Inferior parietal cortex (tissue), 1 donor: ENCODE measurements at regions not wholly inside any gene's neighbourhood (a gene's known extent, or its start where the extent isn't known, plus 50 kb on each side); places are given as distances from the start of the nearest gene placed in this dataset.
A peak's percentile ranks its signal among the peaks of the same experiment; 100 is the strongest.

ENCODE experiments used
- DNase-seq: peaks from one replicate; pipeline ENCODE4 v3.0.0-alpha.2; 2016; ENCODE audit errors: extremely low spot score

DNA sequence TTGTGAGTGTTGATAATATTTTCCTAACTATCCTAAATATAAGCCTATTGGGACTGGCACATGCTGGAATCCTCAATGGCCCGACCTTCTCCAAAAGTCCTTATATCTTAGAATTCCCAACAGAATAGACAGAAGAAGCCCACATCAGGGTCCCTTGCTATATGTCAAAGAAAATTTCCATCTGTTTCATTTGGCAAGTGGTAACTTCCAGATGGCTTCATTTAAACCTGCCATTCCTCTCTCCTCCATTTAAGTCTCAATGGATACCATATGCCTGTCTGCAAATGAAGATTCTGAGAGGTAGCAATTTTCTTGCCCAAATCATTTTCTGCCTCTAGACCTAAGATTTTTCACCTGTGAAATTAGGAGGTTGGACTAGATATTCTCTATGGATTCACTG is 73.1 kb upstream of the KCNA4 start:
- DNase-seq = no peak

DNA sequence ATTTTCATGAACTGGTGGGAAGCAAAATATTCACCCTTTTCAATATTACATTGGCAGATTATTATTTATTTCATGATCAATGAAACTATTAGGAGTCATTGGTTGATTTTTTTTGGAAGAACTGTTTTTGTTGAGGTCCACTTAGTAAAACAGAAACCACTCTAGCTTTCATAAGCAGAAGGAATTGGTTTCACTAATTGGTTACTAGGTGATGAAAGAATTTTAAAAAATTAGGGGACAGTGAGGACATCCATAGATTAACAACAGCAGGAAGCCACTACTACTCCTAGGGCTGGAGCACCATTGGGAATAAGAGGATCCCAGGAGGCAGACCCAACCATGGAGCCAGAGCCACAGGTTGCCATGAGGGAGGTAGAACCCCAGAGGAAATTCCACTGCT is 74.4 kb upstream of the KCNA4 start:
- no peak for DNase-seq

DNA sequence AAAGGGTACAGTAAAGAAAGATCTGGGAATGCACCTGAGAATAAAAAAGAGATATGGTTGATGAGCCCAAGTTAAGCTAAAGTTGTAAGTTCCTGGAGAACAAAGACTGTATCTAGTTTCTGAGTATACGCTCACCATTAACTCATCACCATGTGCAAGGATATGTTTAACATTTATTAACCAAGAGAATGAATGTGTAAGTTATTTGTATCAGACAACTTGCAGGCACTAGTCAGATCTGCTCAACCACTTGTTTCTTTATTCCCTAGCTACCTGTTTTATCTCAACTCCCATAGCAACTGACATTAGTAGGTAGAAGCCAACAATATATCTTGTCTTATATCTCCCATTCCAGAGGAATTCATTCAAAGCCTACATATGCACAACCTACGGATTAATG is 74.9 kb upstream of the KCNA4 start:
- DNase-seq = no peak

DNA sequence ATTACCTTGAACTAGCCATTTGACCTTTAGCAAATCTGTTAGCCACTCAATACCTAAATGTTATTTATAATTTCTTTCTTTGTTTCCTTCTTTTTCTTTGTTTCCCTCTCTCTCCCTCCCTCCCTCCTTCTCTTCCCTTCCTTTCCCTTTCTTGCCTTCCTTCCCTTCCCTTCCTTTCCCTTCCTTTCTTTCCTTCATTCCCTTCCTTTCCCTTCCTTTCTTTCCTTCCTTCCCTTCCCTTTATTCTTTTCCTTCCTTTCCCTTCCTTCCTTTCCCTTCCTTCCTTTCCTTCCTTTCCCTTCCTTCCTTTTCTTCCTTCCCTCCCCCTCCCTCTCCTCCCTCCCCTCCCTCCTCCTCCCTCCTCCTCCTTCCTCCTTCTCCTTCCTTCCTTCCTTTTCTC is 75.7 kb upstream of the KCNA4 start:
- no peak for DNase-seq

DNA sequence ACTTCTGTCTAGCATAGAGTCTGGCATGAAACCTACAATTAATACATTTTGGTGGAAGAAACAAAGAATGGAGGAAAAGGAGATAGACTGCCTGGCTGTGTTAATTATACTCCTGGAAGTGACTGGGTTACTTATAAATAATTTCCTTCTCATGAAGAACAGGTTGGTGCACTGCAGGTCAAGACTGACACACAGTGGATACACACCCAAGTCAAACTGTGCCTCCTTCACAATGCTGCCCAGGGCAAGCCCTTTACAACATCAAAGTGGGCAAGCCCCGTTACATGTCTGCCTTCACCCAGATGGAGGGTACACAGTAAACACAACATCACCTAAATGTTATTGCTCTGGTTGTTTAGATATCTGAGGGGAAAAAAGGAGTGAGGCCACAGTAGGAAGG is 83.7 kb upstream of the KCNA4 start:
- DNase-seq = no peak

DNA sequence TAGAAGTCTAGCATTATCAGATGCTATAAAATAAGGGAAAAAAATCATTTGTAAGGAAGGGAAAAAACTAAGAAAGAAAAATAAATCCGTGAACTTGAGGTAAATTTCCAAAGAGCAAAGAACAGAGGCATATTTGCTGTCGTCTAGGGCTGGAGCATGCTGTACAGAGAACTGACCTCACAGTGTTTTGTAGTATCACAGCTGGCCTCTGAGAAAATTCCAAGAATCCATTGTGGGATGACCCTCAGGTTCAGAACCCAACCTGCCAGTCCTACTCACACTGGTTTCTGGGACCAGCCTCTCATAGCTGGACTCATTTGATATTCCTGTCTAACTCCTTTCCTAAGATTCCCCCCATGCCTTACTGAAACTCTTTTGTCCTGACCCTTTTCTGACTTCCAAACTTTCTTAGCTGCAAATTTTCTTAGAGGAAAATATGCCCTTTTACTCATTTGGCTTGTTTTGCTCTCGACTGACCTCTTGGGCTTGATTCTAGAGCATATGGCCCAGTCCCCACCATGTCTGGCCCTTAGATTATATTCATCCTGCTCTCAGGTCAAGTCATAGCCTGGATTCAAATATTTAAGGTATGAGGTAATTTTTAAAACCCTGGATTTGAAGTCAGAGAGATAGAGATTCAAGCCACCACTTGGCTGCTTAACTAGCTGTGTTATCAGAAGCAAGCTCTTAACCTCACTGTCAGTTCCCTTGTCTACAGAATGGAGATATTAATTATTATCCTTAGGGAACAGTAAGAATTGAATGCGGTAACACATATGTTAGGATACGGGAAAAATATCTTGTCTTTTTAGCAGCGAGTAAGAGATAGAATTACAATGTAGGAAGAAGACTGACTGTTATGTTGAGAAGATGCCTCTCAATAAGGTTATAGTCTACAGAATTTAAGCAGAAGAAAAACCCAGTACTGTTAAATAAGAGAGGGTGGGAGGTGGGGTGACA is 89.7 kb upstream of the KCNA4 start:
- no peak for DNase-seq

DNA sequence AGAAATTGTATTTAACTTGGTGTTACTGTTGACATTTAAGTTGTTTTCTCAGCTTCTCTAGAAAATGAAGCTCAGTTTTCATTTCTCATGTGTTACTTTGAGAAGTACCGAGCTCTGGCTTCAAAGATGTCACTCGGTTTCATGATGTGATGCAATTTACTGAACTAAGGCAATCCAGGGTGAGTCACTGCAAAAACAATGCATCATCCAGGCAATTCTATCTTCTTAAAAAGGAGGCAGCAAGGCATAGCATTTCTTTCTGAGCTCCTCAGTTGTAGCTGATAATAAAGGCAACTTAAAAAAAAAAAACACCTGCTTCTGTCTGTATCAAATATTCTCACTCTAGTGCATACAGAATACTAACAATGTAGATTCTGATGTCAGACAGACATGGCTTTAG is 91.1 kb upstream of the KCNA4 start:
- DNase-seq = no peak

DNA sequence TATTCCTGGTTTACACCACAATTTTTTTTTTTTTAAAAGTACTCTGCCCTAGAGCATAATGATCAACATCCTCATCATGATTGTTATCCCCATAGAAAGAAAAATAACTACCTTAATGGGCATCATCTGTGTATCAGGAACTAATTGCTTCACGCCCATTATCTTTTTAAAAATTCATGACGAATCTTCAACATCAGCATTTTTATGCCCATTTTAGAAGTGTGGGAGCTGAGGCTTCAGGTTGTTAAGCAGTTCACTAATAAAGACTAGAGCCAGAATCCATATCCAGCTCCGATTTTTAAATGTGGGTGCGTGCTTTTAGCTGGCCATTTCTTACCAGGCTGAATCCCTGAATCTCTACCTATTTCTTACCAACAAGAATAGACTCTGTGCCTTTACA is 92.9 kb upstream of the KCNA4 start:
- DNase-seq = no peak

DNA sequence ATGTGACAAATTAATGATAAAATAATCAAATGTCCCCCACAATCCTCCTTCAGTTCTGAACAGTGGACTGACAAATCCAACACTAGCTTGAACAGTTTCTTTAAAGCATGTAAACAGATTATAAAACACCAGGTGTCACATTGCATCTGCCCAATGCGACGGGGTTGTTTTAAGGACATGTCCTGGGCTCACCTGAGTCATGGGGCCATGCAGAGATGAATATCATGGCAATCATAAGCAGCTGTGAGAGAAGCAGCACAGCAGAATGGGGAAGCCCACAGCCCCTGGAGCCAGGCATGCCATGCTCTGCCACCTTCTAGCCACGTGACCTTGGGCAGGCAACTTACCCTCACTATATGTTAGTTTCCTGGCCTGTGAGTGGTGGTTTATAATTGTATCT is 93.9 kb upstream of the KCNA4 start:
- DNase-seq = no peak

DNA sequence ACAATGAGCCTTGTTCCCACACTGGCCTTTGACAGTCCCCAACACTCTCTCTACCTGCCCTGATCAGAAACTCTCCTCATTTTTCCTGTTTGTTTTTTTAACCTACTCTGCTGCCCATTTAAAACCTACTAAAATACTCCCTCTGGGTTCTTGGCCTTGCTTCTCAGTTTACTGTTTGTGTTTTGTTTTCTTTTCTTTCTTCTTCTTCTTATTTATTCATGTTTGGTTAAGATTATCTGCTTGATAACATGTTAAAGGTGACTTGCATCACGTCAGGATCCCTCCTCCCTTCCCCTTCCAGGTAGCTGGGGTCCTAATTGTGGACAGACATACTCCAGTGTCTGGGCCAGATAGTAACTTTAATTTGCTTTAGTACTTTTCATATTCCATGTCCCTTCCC is 95.0 kb upstream of the KCNA4 start:
- DNase-seq = no peak

DNA sequence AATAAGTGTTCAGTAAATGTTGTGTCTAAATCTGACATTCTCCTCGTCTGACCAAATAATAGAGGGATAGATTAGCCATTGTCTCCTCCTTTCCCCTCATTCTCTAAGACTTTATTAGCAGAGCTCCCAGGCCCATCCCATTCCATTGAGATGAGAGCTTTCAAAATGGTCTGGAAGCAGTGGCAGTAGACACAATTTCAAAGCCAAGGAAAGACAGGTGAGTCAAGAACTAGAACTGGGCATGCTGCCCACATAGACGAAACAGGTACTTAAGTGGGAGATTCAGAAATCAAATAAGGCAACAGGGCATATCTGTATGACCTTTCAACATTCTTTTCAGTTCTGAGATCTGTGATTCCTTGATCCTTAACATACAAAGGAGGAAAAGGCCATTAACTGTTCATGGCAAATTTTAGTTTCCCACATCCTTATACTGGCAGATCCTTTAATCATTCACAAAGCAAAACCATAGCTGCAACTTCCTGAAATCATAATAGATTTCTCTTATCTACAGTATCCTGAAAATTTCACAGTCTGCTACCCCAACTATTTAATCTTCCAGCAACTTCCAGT is 96.6 kb upstream of the KCNA4 start:
- DNase-seq = no peak

DNA sequence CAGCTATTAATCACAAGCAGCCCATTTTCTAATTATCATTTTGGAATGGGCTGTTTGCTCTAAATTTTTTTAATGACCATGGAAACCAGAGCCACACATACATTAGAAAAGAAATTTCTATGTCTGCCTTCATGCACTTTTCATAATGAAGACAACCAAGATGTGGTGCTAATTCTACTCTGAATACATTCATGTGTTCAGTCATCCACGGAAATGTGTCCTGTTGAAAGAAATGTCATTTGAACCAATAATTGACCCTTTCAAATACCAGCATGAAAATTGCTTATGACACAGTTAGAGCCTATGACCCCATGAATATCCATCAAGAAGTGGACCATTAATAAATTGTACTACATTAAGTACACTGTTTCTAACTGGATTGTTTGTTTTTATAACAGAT is 99.7 kb upstream of the KCNA4 start:
- DNase-seq = no peak

DNA sequence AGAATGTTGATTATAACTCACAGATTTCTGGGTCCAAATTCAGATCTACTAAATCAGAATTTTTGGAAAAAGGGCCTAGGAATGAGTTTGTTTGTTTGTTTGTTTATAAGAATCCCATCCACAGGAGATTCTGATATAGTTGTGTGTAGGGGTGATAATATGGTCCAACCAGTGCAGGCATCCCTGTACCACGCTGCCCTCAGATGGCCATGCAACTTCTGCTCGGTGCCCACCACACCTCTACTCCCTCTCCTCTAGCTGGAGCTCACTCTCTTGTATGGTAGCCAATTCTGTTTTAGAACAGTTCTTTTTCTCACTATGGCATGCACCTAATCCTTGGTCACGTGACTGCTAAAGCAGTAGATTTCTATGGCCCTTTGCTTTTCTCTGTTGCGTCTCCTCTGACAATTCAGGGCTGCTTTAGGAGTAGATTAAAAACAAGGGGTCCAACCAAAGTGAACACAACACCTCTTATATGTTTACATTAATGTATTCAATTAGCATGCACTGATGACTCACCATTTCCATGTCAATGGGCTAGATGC is 103.3 kb upstream of the KCNA4 start:
- no peak for DNase-seq

DNA sequence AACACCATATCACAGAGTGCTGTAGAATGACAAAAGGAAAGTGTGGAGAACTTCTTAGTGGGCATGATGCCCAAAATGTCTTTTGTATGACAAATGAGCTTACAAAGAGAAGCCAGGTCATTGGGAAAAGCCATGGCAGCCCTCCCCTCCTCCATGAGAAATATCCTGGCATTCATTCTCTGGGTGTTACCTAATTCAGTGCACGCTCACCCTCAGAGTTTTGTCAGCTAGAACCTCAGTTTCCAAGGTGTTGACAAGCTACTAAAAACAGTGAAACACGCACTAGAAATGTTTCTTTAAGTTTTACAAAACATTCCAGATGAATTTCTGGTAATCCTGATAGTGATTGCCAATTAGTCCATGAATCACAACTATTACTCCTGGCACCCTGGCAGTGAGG is 105.4 kb upstream of the FSHB start:
- no peak for DNase-seq

DNA sequence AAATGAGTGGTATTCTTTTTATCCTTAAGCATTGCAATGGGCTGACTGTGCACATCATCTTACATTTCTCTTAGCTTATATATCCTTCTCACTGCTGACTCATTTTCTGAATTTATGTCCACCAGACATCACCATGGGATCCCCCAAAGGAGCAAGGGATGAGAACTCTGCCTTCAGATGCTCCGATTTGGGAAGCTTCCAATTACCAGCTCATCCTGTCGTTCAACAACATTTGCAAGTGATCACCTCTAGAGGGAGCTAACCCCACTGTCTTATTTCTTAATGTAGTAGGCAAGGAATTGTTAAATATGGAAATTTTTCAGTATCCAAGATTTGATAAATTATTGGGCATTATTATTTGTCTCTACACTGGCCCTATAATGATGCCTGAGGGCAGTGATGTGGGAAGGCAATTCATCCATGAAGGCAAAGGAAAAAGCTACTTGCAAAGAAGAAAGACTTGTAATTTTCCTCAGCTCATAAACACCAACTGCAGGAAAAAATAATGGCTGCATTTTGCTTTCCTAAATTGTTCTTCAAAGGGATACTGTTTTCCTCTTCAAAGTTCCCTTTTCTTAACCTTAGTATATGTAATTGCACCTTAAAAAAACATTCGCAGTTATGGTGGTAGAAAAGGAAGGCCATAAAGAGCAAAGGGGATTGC is 102.4 kb upstream of the FSHB start:
- peak; percentile 32 for DNase-seq

DNA sequence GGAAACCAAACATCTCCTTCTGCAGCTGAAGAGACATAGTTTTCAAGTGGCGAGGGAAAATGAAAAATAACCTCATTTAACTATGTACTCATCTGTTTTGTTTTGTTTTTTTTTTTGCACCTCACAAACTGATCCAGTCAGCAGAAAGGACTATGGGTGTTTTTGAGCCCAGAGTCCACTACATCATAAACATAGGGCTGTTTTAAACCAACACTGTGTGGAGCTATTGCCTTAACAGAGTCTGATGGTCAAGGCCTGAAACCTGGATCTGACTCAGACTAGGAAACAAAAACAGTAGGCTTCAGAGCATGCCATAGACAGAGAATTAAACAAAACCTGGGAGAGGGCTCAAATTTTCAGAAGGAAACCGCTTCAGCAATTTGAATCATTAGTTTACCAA is 99.3 kb upstream of the FSHB start:
- no peak for DNase-seq

DNA sequence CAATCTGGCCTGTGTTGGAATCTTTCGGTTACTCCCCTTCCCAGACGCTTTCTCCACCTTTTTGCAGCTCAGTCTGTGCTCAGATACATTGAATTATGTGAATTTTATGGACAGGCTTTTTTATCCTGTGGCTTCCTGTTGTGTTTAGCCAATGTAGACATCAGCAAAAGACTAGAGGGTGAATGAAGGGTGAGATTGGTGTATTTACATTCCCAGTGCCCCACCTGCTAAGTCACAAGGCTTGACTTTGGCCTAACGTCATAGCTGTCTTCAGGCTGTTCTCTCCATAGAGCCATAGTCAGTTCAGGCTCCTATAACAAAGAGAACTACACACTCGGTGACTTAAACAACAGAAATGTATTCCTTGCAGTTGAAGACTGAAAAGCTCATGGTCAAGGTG is 97.5 kb upstream of the FSHB start:
- DNase-seq = no peak

DNA sequence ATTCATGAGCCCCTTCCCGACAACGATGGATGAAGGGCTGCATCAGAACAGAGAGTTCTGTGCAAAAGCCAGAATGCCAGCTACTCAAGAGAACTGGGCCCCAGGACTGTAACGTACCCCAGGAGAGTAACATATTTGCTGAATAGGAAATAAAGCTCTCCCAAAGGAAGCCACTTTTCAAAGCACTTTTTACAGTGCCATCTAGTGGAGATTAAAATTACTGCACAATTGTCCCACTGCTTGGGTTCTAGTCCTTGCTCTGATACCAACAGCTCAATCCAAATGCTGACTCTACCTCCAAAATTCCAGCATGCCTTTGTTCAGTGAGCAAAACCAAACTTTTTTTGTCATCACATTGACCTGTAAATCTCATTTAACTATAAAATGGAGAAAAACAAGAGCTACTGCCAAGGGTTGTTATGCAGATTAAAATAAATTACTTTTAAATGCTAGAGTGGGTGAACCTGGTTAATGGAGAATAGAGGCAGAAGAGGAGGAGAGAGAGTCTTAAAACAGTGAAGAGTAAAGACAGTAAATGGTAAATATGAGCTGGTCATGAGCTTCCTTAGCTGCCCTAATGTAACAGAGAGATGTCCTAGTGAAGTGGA is 87.6 kb upstream of the FSHB start:
- DNase-seq = peak; percentile 83

DNA sequence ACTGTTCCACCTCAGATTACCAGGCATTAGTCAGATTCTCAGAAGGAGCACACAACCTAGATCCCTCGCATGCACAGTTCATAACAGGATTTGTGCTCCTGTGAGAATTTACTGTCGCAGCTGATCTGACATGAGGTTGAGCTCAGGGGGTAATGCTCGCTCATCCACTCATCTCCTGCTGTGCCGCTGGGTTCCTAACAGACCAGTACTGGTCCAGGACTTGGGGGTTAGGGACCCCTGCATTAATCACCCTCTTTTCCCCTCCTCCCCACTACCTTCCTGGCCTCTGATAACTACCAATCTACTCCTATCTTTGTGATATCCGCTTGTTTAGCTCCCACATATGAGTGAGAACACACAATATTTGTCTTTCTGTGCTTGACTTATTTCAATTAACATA is 83.5 kb upstream of the FSHB start:
- DNase-seq = no peak

DNA sequence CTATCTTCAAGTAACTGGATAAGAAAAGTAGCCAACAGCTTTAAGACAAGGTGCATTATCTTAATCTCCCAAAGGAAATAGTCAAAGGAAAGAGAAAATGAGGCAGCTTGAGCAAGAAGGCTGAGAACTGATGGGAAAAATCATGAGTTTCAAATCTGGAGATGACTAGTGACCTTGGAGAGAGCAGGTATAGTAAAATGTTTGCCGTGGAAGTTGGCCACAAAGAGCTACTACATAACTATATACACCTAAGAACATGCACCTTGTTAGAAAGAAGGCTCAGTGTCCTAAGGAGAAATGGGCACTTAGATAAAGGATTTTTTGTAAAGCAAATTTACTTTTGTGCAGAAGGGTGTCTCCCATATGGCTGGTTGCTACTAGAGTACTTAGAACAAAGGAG is 80.8 kb upstream of the FSHB start:
- DNase-seq = no peak

DNA sequence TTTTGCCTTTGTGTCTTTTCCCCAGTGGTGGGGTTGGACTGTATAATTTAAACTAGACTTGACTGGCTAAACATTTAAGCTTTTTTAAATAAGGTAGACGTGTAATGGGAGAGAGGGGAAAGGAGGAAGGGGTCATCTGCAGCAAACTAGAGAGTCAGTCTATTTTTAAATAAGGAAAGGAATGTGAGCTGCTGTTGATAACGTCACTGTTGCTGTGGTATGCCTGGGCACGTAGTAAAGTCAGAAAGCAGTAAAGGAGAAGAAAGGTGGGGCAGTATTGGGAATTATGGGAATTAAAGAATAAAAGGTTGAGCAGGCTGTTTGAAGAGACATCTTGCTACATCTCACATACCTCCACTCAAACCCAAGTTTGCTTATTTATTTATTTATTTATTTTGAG is 80.4 kb upstream of the FSHB start:
- DNase-seq = no peak

DNA sequence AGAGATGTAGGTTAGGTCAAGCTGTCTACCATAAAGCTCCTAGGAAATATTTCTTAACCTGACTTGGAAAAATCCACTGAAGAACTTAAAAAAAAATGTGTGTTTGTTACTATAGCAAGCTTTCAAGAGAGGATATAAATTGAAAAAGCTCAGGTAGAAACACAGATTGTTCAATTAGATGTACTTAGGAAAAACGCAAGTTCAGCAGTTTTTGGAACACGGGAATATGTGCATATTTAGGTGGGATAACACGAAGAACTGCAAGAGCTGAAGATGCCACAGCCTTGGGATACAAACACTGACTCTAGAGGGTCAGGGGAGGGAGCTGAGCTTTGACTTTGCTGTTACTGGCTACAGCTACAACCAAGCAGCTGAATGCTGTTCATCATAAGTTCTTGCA is 77.8 kb upstream of the FSHB start:
- DNase-seq = no peak
